Naive thymus-derived CD4-positive, alpha-beta T cell (primary cell): ENCODE measurements at regions not wholly inside any gene's neighbourhood (a gene's known extent, or its start where the extent isn't known, plus 50 kb on each side); places are given as distances from the start of the nearest gene placed in this dataset.

Experiments
- ATAC-seq: fragments of 150-1000 bp; cut with Tn5 transposase; 2 replicates; pipeline ENCODE4 v1.10.0; 2021; ENCODE audit warnings: mild to moderate bottlenecking, moderate library complexity
- CTCF ChIA-PET: fragments of 350-600 bp; sonication (Branson Sonifier 250); formaldehyde crosslinking; loops from one replicate; lab custom pipeline; 2021; ENCODE audit warnings: antibody characterized with exemption; lab: Charles Lee
- POLR2A ChIA-PET: fragments of 350-600 bp; sonication (Branson Sonifier 250); formaldehyde crosslinking; loops from one replicate; lab custom pipeline; 2021; ENCODE audit warnings: antibody characterized with exemption, inconsistent platforms; lab: Charles Lee
- DNase-seq, 9 donors: peaks; one replicate each; pipeline versions ENCODE4 v3.0.0 to v3.0.0-alpha.2; 2020 to 2022; ENCODE audit warnings: mixed read lengths in 1 of 9
- H3K27ac ChIP-seq: one replicate; pipeline ENCODE4 v1.7.0; 2013; ENCODE audit warnings: mild to moderate bottlenecking, low read depth, low read length, moderate library complexity
- H3K27me3 ChIP-seq, 2 donors: one replicate each; pipeline ENCODE4 v1.7.0; 2013; ENCODE audit warnings: low read length in 2 of 2, mild to moderate bottlenecking in 2 of 2, moderate library complexity in 2 of 2; ENCODE audit not compliant: control insufficient read depth in 2 of 2, insufficient read depth in 2 of 2
- H3K36me3 ChIP-seq, 3 experiments: 1 replicate in 2 of 3; 2 replicates in 1 of 3; pipeline ENCODE4 v1.7.0; 2013; ENCODE audit warnings: low read length in 3 of 3, mild to moderate bottlenecking in 3 of 3, moderate library complexity in 1 of 3; ENCODE audit not compliant: insufficient read depth in 3 of 3, control insufficient read depth in 2 of 3
- H3K4me1 ChIP-seq, 2 donors: one replicate each; pipeline ENCODE4 v1.7.0; 2013; ENCODE audit warnings: low read length in 2 of 2, mild to moderate bottlenecking in 2 of 2, moderate library complexity in 1 of 2; ENCODE audit not compliant: control insufficient read depth in 2 of 2, insufficient read depth in 2 of 2
- H3K4me3 ChIP-seq: 2 replicates; pipeline ENCODE4 v1.7.0; 2013; ENCODE audit warnings: mild to moderate bottlenecking, low read length
- H3K9me3 ChIP-seq, 3 experiments: 1 replicate in 2 of 3; 2 replicates in 1 of 3; pipeline ENCODE4 v1.7.0; 2013; ENCODE audit warnings: low read length in 3 of 3; ENCODE audit not compliant: control insufficient read depth in 2 of 3
- H3K27ac Mint-ChIP-seq, 9 donors: one replicate each; pipeline ENCODE4 v1.8.0; 2020 to 2022; ENCODE audit warnings: mixed read lengths in 9 of 9, mild to moderate bottlenecking in 8 of 9, moderate library complexity in 5 of 9, inconsistent platforms in 2 of 9
- H3K27me3 Mint-ChIP-seq, 5 donors: one replicate each; pipeline ENCODE4 v1.8.0; 2021 to 2022; ENCODE audit warnings: mixed read lengths in 5 of 5, mild to moderate bottlenecking in 1 of 5
- H3K36me3 Mint-ChIP-seq, 5 donors: one replicate each; pipeline ENCODE4 v1.8.0; 2020 to 2022; ENCODE audit warnings: mixed read lengths in 5 of 5, mild to moderate bottlenecking in 3 of 5, inconsistent platforms in 1 of 5
- H3K4me1 Mint-ChIP-seq, 7 donors: one replicate each; pipeline ENCODE4 v1.8.0; 2020 to 2022; ENCODE audit warnings: mixed read lengths in 7 of 7, mild to moderate bottlenecking in 3 of 7, inconsistent platforms in 1 of 7
- H3K4me3 Mint-ChIP-seq, 10 donors: one replicate each; pipeline ENCODE4 v1.8.0; 2020 to 2022; ENCODE audit warnings: mild to moderate bottlenecking in 10 of 10, mixed read lengths in 10 of 10, moderate library complexity in 6 of 10, inconsistent platforms in 2 of 10
- H3K9me3 Mint-ChIP-seq, 11 donors: one replicate each; pipeline ENCODE4 v1.8.0; 2020 to 2022; ENCODE audit warnings: mixed read lengths in 11 of 11, mild to moderate bottlenecking in 4 of 11, inconsistent platforms in 1 of 11, moderate library complexity in 1 of 11
- intact Hi-C, 2 donors: fragments of 100-400 bp; cut with micrococcal nuclease; formaldehyde crosslinking; loops; one replicate each; pipeline ENCODE4 v1.15.1; 2023

DNA sequence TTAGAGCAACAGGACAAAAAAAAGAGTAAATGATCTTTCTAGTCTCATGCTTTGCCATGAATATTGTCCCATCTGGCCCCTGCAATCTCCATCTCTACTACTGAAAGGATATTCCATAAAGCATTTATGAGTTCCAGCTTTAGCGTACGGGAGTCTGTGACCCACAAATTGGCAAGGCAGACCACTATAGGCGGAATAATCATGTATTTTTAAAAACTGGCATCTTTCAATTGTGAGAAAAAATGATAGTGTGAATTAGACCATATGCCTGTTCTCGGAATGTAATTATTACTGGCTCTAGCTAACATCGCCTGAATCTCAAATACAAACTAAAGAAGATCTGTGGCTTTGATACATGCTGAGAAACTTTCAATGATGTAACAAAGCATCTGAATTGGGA is 738.1 kb upstream of the NXPH2 start:
- Histone ChIP-seq H3K27me3 (no peaks in the 10 kb centered on the region), H3K27ac (no peak overlapping the region), H3K9me3 (peaks cover 0 to 5% (median 0%) of the 10 kb centered on the region in 3 experiments), H3K4me1 (no peaks in the 10 kb centered on the region), H3K36me3 (no peaks in the 10 kb centered on the region), H3K4me3 (no peak overlapping the region)
- Mint-ChIP-seq H3K36me3 (no peaks in the 10 kb centered on the region), H3K4me1 (no peaks in the 10 kb centered on the region), H3K27ac (no peak overlapping the region), H3K9me3 (peaks cover 0 to 18% (median 14%) of the 10 kb centered on the region in 11 donors), H3K27me3 (no peaks in the 10 kb centered on the region), H3K4me3 (no peak overlapping the region)
- intact Hi-C loops, result no loop called here
- CTCF ChIA-PET, result no interaction called here
- POLR2A ChIA-PET, result no interaction called here
- no peak for DNase-seq
- no peak for ATAC-seq

DNA sequence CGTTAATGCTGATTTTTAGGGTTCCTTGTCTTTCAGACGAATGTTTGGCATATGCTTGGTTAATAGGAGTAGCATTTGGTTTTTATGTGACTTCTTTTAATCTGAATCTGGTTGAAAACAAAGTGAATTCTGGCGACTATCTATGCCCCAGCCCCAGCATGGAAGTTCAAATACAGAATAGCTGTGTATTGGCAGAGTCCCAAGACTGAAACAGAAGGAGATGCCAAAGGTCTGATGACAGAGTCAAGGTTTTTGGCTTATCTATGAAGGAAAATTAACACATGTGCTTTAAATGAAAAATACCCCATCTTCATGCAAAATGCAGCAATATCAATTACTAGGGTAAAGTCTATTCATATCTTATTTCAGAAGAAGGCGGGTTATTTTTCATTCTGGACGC is 734.8 kb upstream of the NXPH2 start:
- no peaks in the 10 kb centered on the region for H3K27me3 Mint-ChIP-seq
- no peaks in the 10 kb centered on the region for H3K36me3 Mint-ChIP-seq
- DNase-seq, result no peak
- intact Hi-C loops, result no loop called here
- Histone ChIP-seq H3K27me3 (no peaks in the 10 kb centered on the region), H3K36me3 (no peaks in the 10 kb centered on the region), H3K4me3 (no peak overlapping the region), H3K27ac (no peak overlapping the region), H3K4me1 (no peaks in the 10 kb centered on the region), H3K9me3 (peaks cover 0 to 5% (median 0%) of the 10 kb centered on the region in 3 experiments)
- ChIA-PET CTCF (no interaction called here), POLR2A (no interaction called here)
- no peak for ATAC-seq
- H3K4me3 Mint-ChIP-seq, result no peak overlapping the region
- peaks cover 0 to 15% (median 5%) of the 10 kb centered on the region in 11 donors for H3K9me3 Mint-ChIP-seq
- H3K27ac Mint-ChIP-seq, result no peak overlapping the region
- no peaks in the 10 kb centered on the region for H3K4me1 Mint-ChIP-seq

DNA sequence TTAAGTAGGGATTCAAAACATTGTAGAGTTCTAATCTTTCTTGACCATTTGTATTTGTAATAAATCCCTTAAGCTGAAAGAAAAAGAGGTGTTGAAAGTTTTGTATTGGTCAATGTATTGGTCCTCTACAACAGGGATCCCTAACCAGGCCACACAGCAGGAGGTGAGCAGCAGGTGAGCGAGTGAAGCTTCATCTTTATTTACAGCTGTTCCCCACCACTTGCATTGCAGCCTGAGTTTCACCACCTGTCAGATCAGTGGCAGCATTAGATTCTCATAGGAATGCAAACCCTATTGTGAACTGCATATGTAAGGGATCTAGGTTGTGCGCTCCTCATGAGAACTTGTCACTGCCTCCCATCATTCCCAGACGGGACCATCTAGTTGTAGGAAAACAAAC is 715.7 kb upstream of the NXPH2 start:
- Histone ChIP-seq H3K9me3 (no peaks in the 10 kb centered on the region), H3K4me3 (no peak overlapping the region), H3K27ac (no peak overlapping the region), H3K36me3 (no peaks in the 10 kb centered on the region), H3K27me3 (no peaks in the 10 kb centered on the region), H3K4me1 (no peaks in the 10 kb centered on the region)
- Mint-ChIP-seq H3K27ac (no peak overlapping the region), H3K36me3 (peaks cover 0 to 4% (median 0%) of the 10 kb centered on the region in 5 donors), H3K9me3 (peaks cover 1 to 30% (median 14%) of the 10 kb centered on the region in 11 donors), H3K4me1 (no peaks in the 10 kb centered on the region), H3K27me3 (no peaks in the 10 kb centered on the region), H3K4me3 (no peak overlapping the region)
- CTCF ChIA-PET, result no interaction called here
- POLR2A ChIA-PET, result no interaction called here
- intact Hi-C loops, result no loop called here
- DNase-seq (no peak), ATAC-seq (no peak)

DNA sequence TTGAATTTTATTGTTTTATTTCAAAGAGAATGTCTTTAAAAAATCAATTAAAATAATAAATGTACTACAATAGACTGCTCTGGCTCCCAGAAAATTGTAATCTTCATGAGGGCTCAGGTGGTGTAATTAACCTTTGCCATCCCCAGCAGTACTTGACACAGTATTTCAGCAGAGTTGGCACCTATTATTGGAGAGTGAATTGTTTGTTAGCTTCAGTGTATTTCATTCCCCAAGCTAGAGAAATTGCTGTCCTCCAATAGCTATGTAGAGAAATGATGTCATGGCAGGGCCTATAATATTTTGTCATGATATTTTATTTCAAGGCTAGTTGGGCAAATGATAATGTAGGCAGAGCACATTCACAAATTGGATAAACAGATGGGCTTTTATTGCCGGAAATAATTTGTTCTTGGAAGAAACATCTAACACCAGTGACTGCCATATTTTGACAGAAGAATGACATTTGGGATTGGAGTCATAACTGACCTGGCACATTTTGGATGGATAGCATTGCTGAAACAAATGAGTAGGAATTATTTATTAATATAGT is 712.0 kb upstream of the NXPH2 start:
- no peaks in the 10 kb centered on the region for H3K36me3 Mint-ChIP-seq
- ATAC-seq (no peak), DNase-seq (no peak)
- H3K4me1 Mint-ChIP-seq, result no peaks in the 10 kb centered on the region
- H3K4me3 Mint-ChIP-seq, result no peak overlapping the region
- no peaks in the 10 kb centered on the region for H3K27me3 Mint-ChIP-seq
- no peaks in the 10 kb centered on the region for H3K4me1 ChIP-seq
- no peaks in the 10 kb centered on the region for H3K27me3 ChIP-seq
- ChIA-PET CTCF (interaction anchor here (0.7 kb wide), 1 partner anchor 69 kb away, joined by 3 read pairs; no protein-coding TSS in a partner anchor), POLR2A (no interaction called here)
- no peak overlapping the region for H3K27ac ChIP-seq
- intact Hi-C loops, result no loop called here
- peaks cover 0 to 13% (median 6%) of the 10 kb centered on the region in 11 donors for H3K9me3 Mint-ChIP-seq
- no peak overlapping the region for H3K4me3 ChIP-seq
- H3K9me3 ChIP-seq, result no peaks in the 10 kb centered on the region
- no peaks in the 10 kb centered on the region for H3K36me3 ChIP-seq
- no peak overlapping the region for H3K27ac Mint-ChIP-seq

DNA sequence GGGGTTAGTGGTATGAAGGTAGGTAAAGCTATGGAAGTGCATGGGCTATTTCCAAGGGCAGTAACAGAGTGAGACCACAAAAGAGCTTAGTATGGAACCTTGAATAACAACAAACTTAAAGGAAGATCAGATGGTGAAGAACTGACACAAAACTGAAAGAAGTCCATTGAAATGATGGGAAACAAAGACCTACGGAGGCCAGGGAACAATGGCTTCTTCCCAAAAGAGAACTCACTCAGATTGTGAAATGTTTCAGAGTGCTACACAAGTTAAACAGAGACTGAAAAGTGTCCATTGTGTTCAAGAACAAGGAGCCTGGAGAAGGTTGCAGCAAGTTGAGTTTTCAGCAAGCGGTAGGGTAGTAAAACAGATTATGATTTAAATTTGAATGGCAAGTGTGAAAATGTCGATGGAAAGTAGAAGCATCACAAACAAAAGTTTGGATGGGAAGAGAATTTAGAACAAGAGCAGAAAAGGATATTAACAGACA is 700.0 kb upstream of the NXPH2 start:
- Mint-ChIP-seq H3K9me3 (peaks cover 3 to 22% (median 16%) of the 10 kb centered on the region in 11 donors), H3K27me3 (no peaks in the 10 kb centered on the region), H3K27ac (no peak overlapping the region), H3K4me1 (no peaks in the 10 kb centered on the region), H3K36me3 (no peaks in the 10 kb centered on the region), H3K4me3 (no peak overlapping the region)
- Histone ChIP-seq H3K4me3 (no peak overlapping the region), H3K36me3 (no peaks in the 10 kb centered on the region), H3K9me3 (no peaks in the 10 kb centered on the region), H3K27me3 (no peaks in the 10 kb centered on the region), H3K4me1 (no peaks in the 10 kb centered on the region), H3K27ac (no peak overlapping the region)
- ChIA-PET CTCF (no interaction called here), POLR2A (no interaction called here)
- intact Hi-C loops, result no loop called here
- ATAC-seq (no peak), DNase-seq (no peak)

DNA sequence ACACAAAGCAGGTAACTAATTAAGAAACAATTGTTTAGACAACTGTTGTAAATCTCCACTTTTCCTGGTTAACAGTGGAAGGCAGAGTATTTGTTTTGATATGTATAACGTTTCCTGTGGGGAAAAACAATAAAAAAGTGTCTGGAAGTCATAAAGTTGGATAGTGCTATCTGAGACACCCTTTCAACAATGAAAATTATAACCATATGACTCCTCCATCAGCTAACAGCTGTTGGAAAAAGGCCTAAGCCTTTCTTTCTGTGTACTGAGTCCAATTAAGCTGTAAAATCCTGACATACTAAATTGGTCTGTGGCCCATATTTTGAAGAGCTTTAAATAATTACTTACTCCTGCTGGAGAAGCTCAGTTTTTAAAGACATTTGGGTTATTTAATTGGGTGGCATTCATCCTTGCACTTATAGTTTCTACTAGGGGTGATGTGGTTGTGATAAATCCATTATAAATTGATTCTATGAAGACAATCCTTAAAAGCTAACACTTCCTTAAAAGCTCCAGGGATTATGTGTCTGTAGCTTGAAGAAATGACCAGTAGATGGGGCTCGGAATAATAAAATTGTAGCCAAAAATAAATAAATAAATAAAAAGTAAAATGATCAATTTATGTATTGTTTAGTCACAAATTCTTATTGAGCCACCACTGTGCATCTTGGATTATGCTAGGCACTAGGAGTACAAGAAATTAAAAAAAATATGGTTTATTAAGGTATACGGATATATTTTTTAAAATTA is 698.1 kb upstream of the NXPH2 start:
- H3K4me1 Mint-ChIP-seq, result no peaks in the 10 kb centered on the region
- no peak overlapping the region for H3K4me3 Mint-ChIP-seq
- POLR2A ChIA-PET, result no interaction called here
- DNase-seq (no peak), ATAC-seq (no peak)
- no peaks in the 10 kb centered on the region for H3K27me3 Mint-ChIP-seq
- H3K36me3 Mint-ChIP-seq, result no peaks in the 10 kb centered on the region
- H3K9me3 Mint-ChIP-seq, result peaks cover 0 to 21% (median 12%) of the 10 kb centered on the region in 11 donors
- intact Hi-C loops, result no loop called here
- H3K27ac Mint-ChIP-seq, result no peak overlapping the region
- H3K4me1 ChIP-seq, result no peaks in the 10 kb centered on the region
- H3K27ac ChIP-seq, result no peak overlapping the region
- no peaks in the 10 kb centered on the region for H3K9me3 ChIP-seq
- no peaks in the 10 kb centered on the region for H3K36me3 ChIP-seq
- CTCF ChIA-PET, result no interaction called here
- no peak overlapping the region for H3K4me3 ChIP-seq
- H3K27me3 ChIP-seq, result no peaks in the 10 kb centered on the region

DNA sequence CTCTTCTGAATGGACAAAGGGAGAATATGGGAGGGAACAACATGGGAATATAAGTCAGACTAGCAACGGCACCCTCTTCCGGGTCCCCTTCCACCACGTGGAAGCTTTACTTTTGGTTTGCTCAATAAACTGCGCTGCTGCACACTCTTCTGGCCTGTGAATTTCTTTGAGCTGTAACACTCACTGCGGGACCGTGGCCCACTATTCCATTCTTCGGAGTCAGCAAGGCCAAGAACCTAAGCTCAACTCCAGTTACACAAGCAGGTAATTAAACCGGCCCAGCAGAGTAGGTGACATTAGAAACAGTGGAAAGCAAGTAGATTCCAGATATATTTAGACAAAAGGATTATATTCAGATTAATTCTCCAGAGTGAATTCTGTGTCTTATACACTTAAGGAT is 697.4 kb upstream of the NXPH2 start:
- Histone ChIP-seq H3K27ac (no peak overlapping the region), H3K27me3 (no peaks in the 10 kb centered on the region), H3K9me3 (no peaks in the 10 kb centered on the region), H3K4me3 (no peak overlapping the region), H3K4me1 (no peaks in the 10 kb centered on the region), H3K36me3 (no peaks in the 10 kb centered on the region)
- ChIA-PET CTCF (no interaction called here), POLR2A (no interaction called here)
- no peak for ATAC-seq
- Mint-ChIP-seq H3K36me3 (no peaks in the 10 kb centered on the region), H3K4me3 (no peak overlapping the region), H3K4me1 (no peaks in the 10 kb centered on the region), H3K27me3 (no peaks in the 10 kb centered on the region), H3K9me3 (peaks cover 0 to 21% (median 12%) of the 10 kb centered on the region in 11 donors), H3K27ac (no peak overlapping the region)
- DNase-seq, result no peak
- intact Hi-C loops, result no loop called here
